ENCODE measurements at regions not wholly inside any gene's neighbourhood (a gene's known extent, or its start where the extent isn't known, plus 50 kb on each side); places are given as distances from the start of the nearest gene placed in this dataset.

GRCh38 chr6:137795501-137795900 is 71.6 kb upstream of the TNFAIP3 start:
- H3K4me3 ChIP-seq (ENCODE audit: low read length), result no peak overlapping the region
- no peak for DNase-seq (ENCODE audit: low read depth)
- no peak for TF ChIP-seq CTCF (conservative IDR thresholded peaks at IDR 0.05; ENCODE audit: low read depth, low read length)

DNA sequence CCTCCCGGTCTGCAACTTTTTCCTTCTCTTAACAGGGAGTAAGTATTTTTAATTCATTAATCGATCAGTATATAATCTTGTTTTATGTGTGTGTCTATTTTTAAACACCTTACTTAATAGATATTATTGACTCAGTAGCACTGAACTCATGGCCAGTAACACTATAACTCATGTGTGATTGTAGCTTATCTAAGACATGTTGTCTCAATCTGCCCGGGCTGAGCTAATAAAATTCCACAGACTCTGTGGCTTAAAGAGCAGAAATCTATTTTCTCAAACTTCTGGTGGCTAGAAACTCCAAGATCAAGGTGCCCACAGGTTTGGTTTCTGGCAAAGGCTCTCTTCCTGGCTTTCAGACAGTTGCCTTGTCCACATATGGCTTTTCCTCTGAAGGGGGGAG is 68.8 kb upstream of the TNFAIP3 start:
- TF ChIP-seq CTCF (conservative IDR thresholded peaks at IDR 0.05; ENCODE audit: low read depth, low read length), result no peak
- no peak for DNase-seq (ENCODE audit: low read depth)
- no peak overlapping the region for H3K4me3 ChIP-seq (ENCODE audit: low read length)

DNA sequence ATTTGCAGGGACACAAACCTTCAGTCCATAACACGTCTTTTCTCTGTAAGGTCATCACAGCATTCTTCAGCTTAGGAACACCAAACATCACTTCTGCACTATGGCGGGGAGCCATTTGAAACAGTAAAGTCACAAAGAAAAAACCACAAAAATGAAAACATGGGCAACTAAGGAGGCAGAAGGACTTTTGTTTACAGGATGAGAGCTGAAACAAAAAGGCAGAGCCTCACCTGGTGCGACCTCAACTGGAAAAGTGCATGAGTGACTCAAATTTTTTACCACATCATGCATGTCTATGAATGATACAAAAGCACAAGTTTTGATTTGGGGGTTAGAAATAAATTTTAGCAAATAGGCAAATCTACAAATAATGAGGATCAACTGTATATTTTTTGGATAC is 68.2 kb upstream of the TNFAIP3 start:
- H3K4me3 ChIP-seq (ENCODE audit: low read length), result no peak overlapping the region
- no peak for DNase-seq (ENCODE audit: low read depth)
- TF ChIP-seq CTCF (conservative IDR thresholded peaks at IDR 0.05; ENCODE audit: low read depth, low read length), result no peak

GRCh38 chr6:137799950-137800568 is 67.0 kb upstream of the TNFAIP3 start:
- H3K4me3 ChIP-seq (ENCODE audit: low read length), result no peak overlapping the region
- TF ChIP-seq CTCF (conservative IDR thresholded peaks at IDR 0.05; ENCODE audit: low read depth, low read length), result peak; percentile 65
- DNase-seq (ENCODE audit: low read depth), result no peak

GRCh38 chr6:137800762-137801161 is 66.3 kb upstream of the TNFAIP3 start:
- DNase-seq (ENCODE audit: low read depth), result no peak
- no peak for TF ChIP-seq CTCF (conservative IDR thresholded peaks at IDR 0.05; ENCODE audit: low read depth, low read length)

GRCh38 chr6:137801352-137802114 is 65.5 kb upstream of the TNFAIP3 start:
- DNase-seq (ENCODE audit: low read depth), result no peak
- no peak overlapping the region for H3K4me3 ChIP-seq (ENCODE audit: low read length)
- no peak for TF ChIP-seq CTCF (conservative IDR thresholded peaks at IDR 0.05; ENCODE audit: low read depth, low read length)

More at GRCh38 chr6:137800762-137801161, 66.3 kb upstream of the TNFAIP3 start:
- H3K4me3 ChIP-seq (ENCODE audit: low read length), result no peak overlapping the region

Data from retinal pigment epithelial cell (primary cell).